Osteocyte (in vitro differentiated cells): ENCODE measurements at regions not wholly inside any gene's neighbourhood (a gene's known extent, or its start where the extent isn't known, plus 50 kb on each side); places are given as distances from the start of the nearest gene placed in this dataset.
A peak's percentile ranks its signal among the peaks of the same experiment; 100 is the strongest.

ENCODE experiments used
- DNase-seq: peaks from one replicate; pipeline ENCODE4 v3.0.0; 2021; ENCODE audit warnings: mixed read lengths; ENCODE audit not compliant: unreplicated experiment; ENCODE audit errors: extremely low spot score
- H3K27ac Mint-ChIP-seq: one replicate; pipeline ENCODE4 v1.8.0; 2021; ENCODE audit warnings: mild to moderate bottlenecking, mixed read lengths; ENCODE audit not compliant: unreplicated experiment
- H3K27me3 Mint-ChIP-seq: one replicate; pipeline ENCODE4 v1.8.0; 2021; ENCODE audit warnings: mixed read lengths; ENCODE audit not compliant: unreplicated experiment
- H3K36me3 Mint-ChIP-seq: one replicate; pipeline ENCODE4 v1.8.0; 2021; ENCODE audit warnings: mixed read lengths; ENCODE audit not compliant: unreplicated experiment
- H3K4me1 Mint-ChIP-seq: one replicate; pipeline ENCODE4 v1.8.0; 2021; ENCODE audit warnings: mixed read lengths; ENCODE audit not compliant: unreplicated experiment
- H3K4me3 Mint-ChIP-seq: one replicate; pipeline ENCODE4 v1.8.0; 2021; ENCODE audit warnings: mild to moderate bottlenecking, moderate library complexity, mixed read lengths; ENCODE audit not compliant: unreplicated experiment
- H3K9me3 Mint-ChIP-seq: one replicate; pipeline ENCODE4 v1.8.0; 2021; ENCODE audit warnings: mixed read lengths; ENCODE audit not compliant: unreplicated experiment
- TF ChIP-seq, protein P1 (sequence below): fragments of 200-600 bp; sonication (generic); IDR thresholded peaks from 2 replicates; pipeline ENCODE4 v1.5.0; 2021; ENCODE audit warnings: antibody characterized with exemption, mild to moderate bottlenecking, moderate library complexity

DNA sequence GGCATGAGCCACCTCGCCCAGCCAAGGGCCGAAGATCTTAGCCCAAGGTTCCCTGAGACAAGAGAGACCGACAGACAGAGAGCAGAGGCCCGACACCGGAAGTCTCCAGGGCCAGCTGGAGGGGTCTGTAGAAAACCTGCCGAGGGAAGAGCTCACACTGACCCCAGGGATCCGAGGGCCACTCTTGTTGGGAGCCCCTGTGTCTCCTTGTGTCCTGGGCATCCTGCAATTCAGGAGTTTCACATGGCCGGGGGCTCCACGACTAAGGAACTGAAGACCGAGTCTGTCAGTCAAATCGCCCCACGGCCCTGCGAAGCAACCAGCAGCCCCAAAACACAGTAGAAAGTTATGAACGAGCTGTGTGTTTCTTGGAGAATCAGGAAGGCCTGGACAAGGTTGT is 1482.0 kb downstream of the BRD1 start:
- Mint-ChIP-seq H3K27ac (no peak overlapping the region), H3K27me3 (no peaks in the 10 kb centered on the region), H3K4me1 (peaks cover 13% of the 10 kb centered on the region), H3K36me3 (no peaks in the 10 kb centered on the region), H3K4me3 (no peak overlapping the region), H3K9me3 (no peaks in the 10 kb centered on the region)
- TF ChIP-seq, protein P1, sequence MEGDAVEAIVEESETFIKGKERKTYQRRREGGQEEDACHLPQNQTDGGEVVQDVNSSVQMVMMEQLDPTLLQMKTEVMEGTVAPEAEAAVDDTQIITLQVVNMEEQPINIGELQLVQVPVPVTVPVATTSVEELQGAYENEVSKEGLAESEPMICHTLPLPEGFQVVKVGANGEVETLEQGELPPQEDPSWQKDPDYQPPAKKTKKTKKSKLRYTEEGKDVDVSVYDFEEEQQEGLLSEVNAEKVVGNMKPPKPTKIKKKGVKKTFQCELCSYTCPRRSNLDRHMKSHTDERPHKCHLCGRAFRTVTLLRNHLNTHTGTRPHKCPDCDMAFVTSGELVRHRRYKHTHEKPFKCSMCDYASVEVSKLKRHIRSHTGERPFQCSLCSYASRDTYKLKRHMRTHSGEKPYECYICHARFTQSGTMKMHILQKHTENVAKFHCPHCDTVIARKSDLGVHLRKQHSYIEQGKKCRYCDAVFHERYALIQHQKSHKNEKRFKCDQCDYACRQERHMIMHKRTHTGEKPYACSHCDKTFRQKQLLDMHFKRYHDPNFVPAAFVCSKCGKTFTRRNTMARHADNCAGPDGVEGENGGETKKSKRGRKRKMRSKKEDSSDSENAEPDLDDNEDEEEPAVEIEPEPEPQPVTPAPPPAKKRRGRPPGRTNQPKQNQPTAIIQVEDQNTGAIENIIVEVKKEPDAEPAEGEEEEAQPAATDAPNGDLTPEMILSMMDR: no peak
- no peak for DNase-seq

DNA sequence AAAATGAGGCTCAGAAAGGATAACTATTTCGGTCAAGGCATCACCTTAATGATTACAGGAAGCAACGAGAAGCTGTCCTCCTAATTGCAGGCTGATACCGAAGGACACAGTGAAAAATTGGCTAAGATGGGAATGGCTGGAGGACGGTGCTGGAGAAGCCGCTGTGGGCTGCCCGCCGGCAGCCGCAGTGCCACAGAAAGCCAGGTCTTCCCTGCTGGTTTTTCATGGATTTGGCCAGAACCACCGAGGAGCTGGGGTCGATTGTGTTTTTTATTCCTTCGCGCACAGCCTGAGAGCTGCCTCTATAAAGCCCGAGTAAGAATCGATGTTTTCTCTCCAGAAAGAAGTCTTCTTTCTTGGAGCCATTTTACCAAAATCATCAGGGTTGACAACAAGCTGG is 1484.2 kb downstream of the BRD1 start:
- no peaks in the 10 kb centered on the region for H3K36me3 Mint-ChIP-seq
- H3K27me3 Mint-ChIP-seq: no peaks in the 10 kb centered on the region
- no peaks in the 10 kb centered on the region for H3K9me3 Mint-ChIP-seq
- H3K27ac Mint-ChIP-seq: no peak overlapping the region
- TF ChIP-seq, protein P1: no peak
- no peak for DNase-seq
- H3K4me1 Mint-ChIP-seq: peaks cover 12% of the 10 kb centered on the region
- no peak overlapping the region for H3K4me3 Mint-ChIP-seq

DNA sequence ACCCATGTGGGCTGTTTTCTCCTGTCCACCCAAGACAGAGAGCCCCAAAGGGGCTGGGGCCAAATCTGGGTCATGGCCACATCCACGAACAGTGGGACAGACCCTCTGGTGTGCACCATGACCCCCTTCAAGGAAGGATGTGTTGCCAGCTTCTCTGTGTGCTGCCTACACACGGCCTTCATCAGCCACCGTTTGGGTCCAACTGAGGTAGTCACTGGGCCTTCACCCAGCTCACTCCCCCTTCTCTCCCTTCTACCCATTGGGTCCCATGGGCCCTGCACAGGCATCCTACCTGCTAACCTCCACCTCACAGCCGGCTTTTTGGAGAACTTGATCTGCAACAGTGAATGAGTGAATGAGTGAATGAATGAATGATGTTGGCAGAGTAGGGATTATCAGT is 1484.9 kb downstream of the BRD1 start:
- Mint-ChIP-seq H3K4me1 (peaks cover 12% of the 10 kb centered on the region), H3K4me3 (no peak overlapping the region), H3K36me3 (no peaks in the 10 kb centered on the region), H3K27me3 (no peaks in the 10 kb centered on the region), H3K27ac (no peak overlapping the region), H3K9me3 (no peaks in the 10 kb centered on the region)
- TF ChIP-seq, protein P1: no peak
- no peak for DNase-seq

DNA sequence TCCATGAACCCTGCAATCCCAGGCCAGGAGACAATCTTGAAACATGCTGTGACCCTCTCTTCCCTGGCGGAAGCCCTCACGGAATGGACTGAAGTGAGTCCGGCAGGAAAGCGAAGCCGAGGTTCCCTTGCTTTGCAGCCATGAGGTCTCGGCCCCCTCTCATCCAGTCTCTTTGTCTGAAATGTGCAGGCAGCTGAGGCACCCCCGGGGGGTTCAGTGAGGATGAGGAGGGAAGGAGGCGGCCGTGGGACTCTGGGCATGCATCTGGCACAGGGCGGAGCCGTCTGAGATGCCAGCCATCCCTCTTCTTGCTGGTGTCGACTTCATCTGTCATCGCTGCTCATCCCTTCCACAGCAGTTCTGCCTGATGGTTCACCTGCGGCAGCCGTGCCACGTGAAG is 1485.7 kb downstream of the BRD1 start:
- H3K4me3 Mint-ChIP-seq: no peak overlapping the region
- no peaks in the 10 kb centered on the region for H3K27me3 Mint-ChIP-seq
- H3K9me3 Mint-ChIP-seq: no peaks in the 10 kb centered on the region
- TF ChIP-seq, protein P1: no peak
- H3K27ac Mint-ChIP-seq: no peak overlapping the region
- DNase-seq: no peak
- peaks cover 12% of the 10 kb centered on the region for H3K4me1 Mint-ChIP-seq
- H3K36me3 Mint-ChIP-seq: no peaks in the 10 kb centered on the region

DNA sequence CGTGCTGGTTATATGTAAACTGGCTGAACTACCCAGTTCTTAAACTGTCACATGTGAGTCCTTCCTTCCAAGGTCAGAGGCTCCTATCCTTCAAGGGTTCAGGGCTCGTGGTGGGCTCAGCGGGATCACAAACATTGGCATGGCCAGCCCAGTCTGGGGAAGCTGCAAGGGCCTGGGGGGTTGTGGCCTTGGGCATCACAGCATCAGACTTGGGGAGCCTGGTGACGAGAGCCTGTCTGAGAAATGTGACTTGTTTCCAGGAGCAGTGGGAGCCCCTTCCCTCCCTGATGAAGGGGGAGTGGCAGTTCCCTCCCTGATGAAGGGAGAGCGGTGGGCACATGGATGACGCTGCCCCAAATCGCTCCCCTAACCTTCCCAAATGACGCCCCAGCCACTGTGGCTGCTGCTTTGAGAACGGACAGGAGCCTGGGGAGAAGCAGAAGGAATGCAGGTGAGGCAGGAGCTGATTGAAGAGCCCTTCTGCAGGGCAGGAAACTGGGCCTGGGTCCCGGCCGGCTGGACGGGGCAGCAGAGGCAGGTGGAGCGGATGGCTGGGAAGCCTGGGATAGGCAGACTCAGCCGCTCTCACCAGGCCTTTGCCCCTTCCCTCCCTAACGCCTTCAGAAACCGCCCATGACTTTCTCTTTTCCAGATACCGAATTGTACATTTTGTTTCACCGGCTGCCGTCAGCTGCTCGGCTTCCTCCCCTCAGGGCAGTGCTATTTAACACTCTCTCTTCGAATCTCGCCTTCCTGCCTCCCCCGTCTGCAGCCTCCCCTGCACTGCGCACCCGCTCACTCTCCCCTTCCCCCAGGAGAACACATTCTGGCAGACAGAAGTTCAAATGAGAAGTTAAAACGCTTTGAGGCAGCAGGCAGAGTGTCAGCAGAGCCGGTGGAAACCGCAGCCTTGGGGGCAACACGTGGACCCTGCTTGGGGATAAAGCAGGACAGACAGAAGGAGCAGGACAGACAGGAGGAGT is 1486.7 kb downstream of the BRD1 start:
- Mint-ChIP-seq H3K27me3 (no peaks in the 10 kb centered on the region), H3K36me3 (no peaks in the 10 kb centered on the region), H3K4me3 (peak overlapping the region; percentile 31), H3K4me1 (peaks cover 12% of the 10 kb centered on the region), H3K9me3 (no peaks in the 10 kb centered on the region), H3K27ac (peak overlapping the region; percentile 32)
- DNase-seq: no peak
- TF ChIP-seq, protein P1: no peak
